Neural progenitor cell (in vitro differentiated cells): ENCODE measurements at regions not wholly inside any gene's neighbourhood (a gene's known extent, or its start where the extent isn't known, plus 50 kb on each side); places are given as distances from the start of the nearest gene placed in this dataset.

ENCODE experiments used
- DNase-seq: peaks from one replicate; pipeline ENCODE4 v3.0.0-alpha.2; 2016; ENCODE audit warnings: low spot score
- H2AFZ ChIP-seq: fragments of 200-600 bp; sonication (generic); replicated peaks from 2 replicates; pipeline ENCODE4 v1.6.1; 2016; ENCODE audit warnings: antibody characterized with exemption
- H3F3A ChIP-seq: fragments of 200-600 bp; sonication (generic); 2 replicates; pipeline ENCODE4 v1.6.1; 2016; ENCODE audit warnings: antibody characterized with exemption, low read depth
- H3K27ac ChIP-seq: fragments of 200-600 bp; sonication (generic); 2 replicates; pipeline ENCODE4 v1.5.1; 2016; ENCODE audit warnings: mild to moderate bottlenecking
- H3K27me3 ChIP-seq: fragments of 200-600 bp; sonication (generic); 2 replicates; pipeline ENCODE4 v1.6.1; 2016; ENCODE audit warnings: mild to moderate bottlenecking, moderate library complexity
- H3K36me3 ChIP-seq: fragments of 200-600 bp; sonication (generic); 2 replicates; pipeline ENCODE4 v1.5.1; 2016
- H3K4me1 ChIP-seq: fragments of 200-600 bp; sonication (generic); 2 replicates; pipeline ENCODE4 v1.6.1; 2016; ENCODE audit warnings: mixed run types
- H3K4me2 ChIP-seq: fragments of 200-600 bp; sonication (generic); 2 replicates; pipeline ENCODE4 v1.6.1; 2016
- H3K4me3 ChIP-seq: fragments of 200-600 bp; sonication (generic); 2 replicates; pipeline ENCODE4 v1.5.1; 2016
- H3K79me2 ChIP-seq: fragments of 200-600 bp; sonication (generic); 2 replicates; pipeline ENCODE4 v1.6.1; 2016; ENCODE audit warnings: low read depth
- H3K9ac ChIP-seq: fragments of 200-600 bp; sonication (generic); 2 replicates; pipeline ENCODE4 v1.6.1; 2016
- H3K9me3 ChIP-seq: fragments of 200-600 bp; sonication (generic); 2 replicates; pipeline ENCODE4 v1.5.1; 2016; ENCODE audit warnings: low read depth
- H4K20me1 ChIP-seq: fragments of 200-600 bp; sonication (generic); 2 replicates; pipeline ENCODE4 v1.6.1; 2016; ENCODE audit warnings: low read depth
- H3K27ac Mint-ChIP-seq: 3 replicates; pipeline ENCODE4 v1.8.0; 2021; ENCODE audit warnings: mixed read lengths
- H3K27me3 Mint-ChIP-seq: 2 replicates; pipeline ENCODE4 v1.8.0; 2022; ENCODE audit warnings: low read depth, mild to moderate bottlenecking, inconsistent platforms, moderate library complexity, mixed read lengths; ENCODE audit not compliant: insufficient read depth
- H3K36me3 Mint-ChIP-seq: 3 replicates; pipeline ENCODE4 v1.8.0; 2021; ENCODE audit warnings: mixed read lengths
- H3K4me1 Mint-ChIP-seq: 3 replicates; pipeline ENCODE4 v1.8.0; 2021; ENCODE audit warnings: mixed read lengths
- H3K4me3 Mint-ChIP-seq: 3 replicates; pipeline ENCODE4 v1.8.0; 2021; ENCODE audit warnings: mild to moderate bottlenecking, moderate library complexity, mixed read lengths
- H3K9me3 Mint-ChIP-seq: 3 replicates; pipeline ENCODE4 v1.8.0; 2020; ENCODE audit warnings: mixed read lengths
- EZH2 ChIP-seq: fragments of 200-600 bp; sonication (generic); IDR thresholded peaks from 2 replicates; pipeline ENCODE4 v1.6.1; 2017; ENCODE audit warnings: antibody characterized with exemption, mild to moderate bottlenecking, moderate library complexity
- EZH2phosphoT487 ChIP-seq: fragments of 200-600 bp; sonication (generic); IDR thresholded peaks from 2 replicates; pipeline ENCODE4 v1.6.1; 2017; ENCODE audit warnings: antibody characterized with exemption
- TF ChIP-seq, protein P1 (sequence below): fragments of 200-600 bp; sonication (generic); IDR thresholded peaks from 2 replicates; pipeline ENCODE4 v1.5.1; 2017; ENCODE audit warnings: antibody characterized with exemption, mild to moderate bottlenecking

DNA sequence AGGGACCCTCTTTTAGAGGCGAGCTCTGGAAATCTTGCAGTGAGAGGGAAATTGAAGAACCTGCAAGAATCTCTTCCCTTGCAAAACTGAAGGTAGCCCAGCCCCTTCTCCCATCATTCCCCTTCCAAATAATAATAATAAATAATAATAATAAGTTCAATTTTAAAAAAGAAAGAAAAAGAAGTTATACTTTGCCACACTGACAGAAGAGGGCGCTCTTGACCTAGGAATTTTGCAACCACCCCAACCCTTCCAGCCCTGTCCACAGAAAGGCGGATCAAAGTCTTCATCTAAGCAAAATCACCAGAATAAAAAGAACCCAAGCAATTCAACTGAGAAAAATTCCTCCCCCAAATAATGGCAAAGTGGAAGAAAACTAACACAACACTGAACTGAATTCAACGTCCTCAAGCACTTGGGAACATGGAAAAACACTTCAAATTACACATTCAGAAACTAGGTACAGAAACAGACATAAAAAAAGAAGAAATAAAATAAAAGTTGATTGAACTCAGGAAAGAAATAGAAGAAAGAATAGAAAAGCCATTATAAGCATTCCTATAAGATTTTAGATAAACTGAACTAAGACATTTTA lies 98.9 kb upstream of the GLS start:
- H3K79me2 ChIP-seq: no peaks in the 10 kb centered on the region
- no peak overlapping the region for H3K4me3 Mint-ChIP-seq
- H4K20me1 ChIP-seq: no peaks in the 10 kb centered on the region
- H3K27me3 ChIP-seq: no peaks in the 10 kb centered on the region
- no peaks in the 10 kb centered on the region for H3K9me3 ChIP-seq
- H3F3A ChIP-seq: peaks cover 4% of the 10 kb centered on the region
- H3K9ac ChIP-seq: no peak overlapping the region
- no peaks in the 10 kb centered on the region for H3K36me3 Mint-ChIP-seq
- no peak overlapping the region for H3K27ac Mint-ChIP-seq
- TF ChIP-seq, protein P1, sequence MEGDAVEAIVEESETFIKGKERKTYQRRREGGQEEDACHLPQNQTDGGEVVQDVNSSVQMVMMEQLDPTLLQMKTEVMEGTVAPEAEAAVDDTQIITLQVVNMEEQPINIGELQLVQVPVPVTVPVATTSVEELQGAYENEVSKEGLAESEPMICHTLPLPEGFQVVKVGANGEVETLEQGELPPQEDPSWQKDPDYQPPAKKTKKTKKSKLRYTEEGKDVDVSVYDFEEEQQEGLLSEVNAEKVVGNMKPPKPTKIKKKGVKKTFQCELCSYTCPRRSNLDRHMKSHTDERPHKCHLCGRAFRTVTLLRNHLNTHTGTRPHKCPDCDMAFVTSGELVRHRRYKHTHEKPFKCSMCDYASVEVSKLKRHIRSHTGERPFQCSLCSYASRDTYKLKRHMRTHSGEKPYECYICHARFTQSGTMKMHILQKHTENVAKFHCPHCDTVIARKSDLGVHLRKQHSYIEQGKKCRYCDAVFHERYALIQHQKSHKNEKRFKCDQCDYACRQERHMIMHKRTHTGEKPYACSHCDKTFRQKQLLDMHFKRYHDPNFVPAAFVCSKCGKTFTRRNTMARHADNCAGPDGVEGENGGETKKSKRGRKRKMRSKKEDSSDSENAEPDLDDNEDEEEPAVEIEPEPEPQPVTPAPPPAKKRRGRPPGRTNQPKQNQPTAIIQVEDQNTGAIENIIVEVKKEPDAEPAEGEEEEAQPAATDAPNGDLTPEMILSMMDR: peak; percentile 69
- TF ChIP-seq EZH2 (no peak), EZH2phosphoT487 (no peak)
- H3K4me1 ChIP-seq: no peaks in the 10 kb centered on the region
- H3K4me1 Mint-ChIP-seq: peaks cover 4% of the 10 kb centered on the region
- no peaks in the 10 kb centered on the region for H3K9me3 Mint-ChIP-seq
- peak; percentile 62 for DNase-seq
- no peak overlapping the region for H3K4me3 ChIP-seq
- no peak overlapping the region for H3K27ac ChIP-seq
- H3K36me3 ChIP-seq: no peaks in the 10 kb centered on the region
- H3K4me2 ChIP-seq: no peak overlapping the region
- peaks cover 7% of the 10 kb centered on the region for H3K27me3 Mint-ChIP-seq
- H2AFZ ChIP-seq: no peak overlapping the region

DNA sequence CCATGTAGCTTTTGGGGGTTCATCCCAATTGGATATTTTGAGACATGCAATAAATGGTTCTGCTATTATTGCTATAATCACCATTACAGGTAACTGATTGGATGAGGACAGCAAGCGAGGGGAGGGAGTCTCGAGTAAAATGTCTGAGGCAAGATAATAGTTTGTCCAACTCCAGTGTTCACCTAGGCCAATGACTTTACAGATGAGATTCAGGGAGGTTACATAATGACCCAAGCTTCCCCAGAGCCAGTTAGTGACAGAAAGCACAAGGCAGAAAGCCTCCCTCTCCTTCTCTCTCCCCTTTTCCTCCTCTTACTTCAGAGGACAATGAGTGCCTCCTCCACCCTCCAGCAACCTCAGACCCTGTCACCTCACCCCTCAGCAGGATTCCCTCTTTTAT lies 98.4 kb upstream of the GLS start:
- H3K27me3 Mint-ChIP-seq: peaks cover 7% of the 10 kb centered on the region

DNA sequence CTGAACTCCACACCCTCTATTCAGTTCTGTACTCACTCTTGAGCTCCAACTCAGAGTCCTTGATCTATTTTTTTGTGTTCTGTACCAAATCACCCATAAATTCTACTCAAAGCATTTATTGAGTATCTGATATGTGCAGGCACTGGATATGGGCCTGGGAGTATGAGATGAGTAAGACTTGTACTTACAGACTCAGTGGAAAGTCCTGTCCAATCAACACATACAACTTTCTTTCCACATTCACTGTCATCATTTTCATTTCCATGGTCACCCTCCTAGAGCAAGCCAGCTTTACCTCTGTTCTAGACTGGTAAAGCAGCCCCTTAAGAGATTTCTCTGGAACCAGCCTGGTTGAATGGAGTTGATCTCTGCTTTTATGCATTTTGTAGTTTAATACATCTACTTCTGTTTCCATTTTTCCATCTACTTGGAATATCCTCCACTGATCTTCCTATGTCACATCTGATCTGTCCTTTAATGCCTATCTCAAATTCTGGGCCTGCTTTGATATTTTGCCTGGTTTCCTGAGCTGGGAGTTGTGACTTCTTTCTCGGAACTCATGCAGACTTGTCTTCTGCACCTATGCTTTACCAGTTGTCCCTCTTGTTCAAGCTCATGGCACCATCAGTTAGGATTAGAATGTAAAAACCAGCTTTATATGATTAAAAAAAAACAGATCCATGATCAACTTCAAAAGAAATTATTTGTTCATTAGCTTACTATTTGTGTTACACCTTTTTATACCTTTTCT lies 96.9 kb upstream of the GLS start:
- Mint-ChIP-seq H3K27me3 (peaks cover 7% of the 10 kb centered on the region), H3K4me3 (no peak overlapping the region), H3K27ac (no peak overlapping the region), H3K4me1 (peaks cover 5% of the 10 kb centered on the region), H3K36me3 (no peaks in the 10 kb centered on the region), H3K9me3 (no peaks in the 10 kb centered on the region)
- Histone ChIP-seq H3K36me3 (no peaks in the 10 kb centered on the region), H3K9ac (no peak overlapping the region), H3K27me3 (no peaks in the 10 kb centered on the region), H3K4me2 (no peak overlapping the region), H3F3A (peaks cover 4% of the 10 kb centered on the region), H3K4me3 (no peak overlapping the region), H3K9me3 (no peaks in the 10 kb centered on the region), H2AFZ (no peak overlapping the region), H3K27ac (no peak overlapping the region), H4K20me1 (no peaks in the 10 kb centered on the region), H3K79me2 (no peaks in the 10 kb centered on the region), H3K4me1 (no peaks in the 10 kb centered on the region)
- TF ChIP-seq, protein P1: no peak
- no peak for TF ChIP-seq EZH2
- no peak for TF ChIP-seq EZH2phosphoT487
- DNase-seq: no peak

More for the DNA sequence above, 98.4 kb upstream of the GLS start:
- Histone ChIP-seq H3K36me3 (no peaks in the 10 kb centered on the region), H3K9ac (no peak overlapping the region), H3K4me1 (no peaks in the 10 kb centered on the region), H3K9me3 (no peaks in the 10 kb centered on the region), H3K4me2 (no peak overlapping the region), H4K20me1 (no peaks in the 10 kb centered on the region), H3K79me2 (no peaks in the 10 kb centered on the region), H3K4me3 (no peak overlapping the region), H3K27me3 (no peaks in the 10 kb centered on the region), H3K27ac (no peak overlapping the region), H2AFZ (no peak overlapping the region), H3F3A (peaks cover 4% of the 10 kb centered on the region)
- H3K36me3 Mint-ChIP-seq: no peaks in the 10 kb centered on the region
- H3K9me3 Mint-ChIP-seq: no peaks in the 10 kb centered on the region
- no peak for DNase-seq
- H3K4me3 Mint-ChIP-seq: no peak overlapping the region
- TF ChIP-seq EZH2phosphoT487 (no peak), EZH2 (no peak)
- TF ChIP-seq, protein P1: no peak
- peaks cover 5% of the 10 kb centered on the region for H3K4me1 Mint-ChIP-seq
- H3K27ac Mint-ChIP-seq: no peak overlapping the region
